SH-SY5Y (cell line): ENCODE measurements at regions not wholly inside any gene's neighbourhood (a gene's known extent, or its start where the extent isn't known, plus 50 kb on each side); places are given as distances from the start of the nearest gene placed in this dataset.

Experiments
- GATA2 ChIP-seq: IDR thresholded peaks from 2 replicates; pipeline ENCODE4 v1.6.1; 2011; ENCODE audit warnings: mild to moderate bottlenecking, low read depth, low read length
- GATA3 ChIP-seq: IDR thresholded peaks from 2 replicates; pipeline ENCODE4 v1.6.1; 2011; ENCODE audit warnings: low read depth, mild to moderate bottlenecking, low read length, moderate library complexity

GRCh38 chr6:133170602-133171001, 70.6 kb upstream of the EYA4 start:
- TF ChIP-seq GATA3 (no peak), GATA2 (no peak)

GRCh38 chr6:133171989-133172604, 69.1 kb upstream of the EYA4 start:
- TF ChIP-seq GATA3 (no peak), GATA2 (no peak)

- TF ChIP-seq GATA3, result no peak
- no peak for TF ChIP-seq GATA2
Observed at GRCh38 chr6:133173276-133173675, 67.9 kb upstream of the EYA4 start.

- TF ChIP-seq GATA2 (no peak), GATA3 (no peak)
Observed at GRCh38 chr6:133179481-133179880, 61.7 kb upstream of the EYA4 start.

GRCh38 chr6:133183691-133184090, 57.5 kb upstream of the EYA4 start:
- TF ChIP-seq GATA3 (no peak), GATA2 (no peak)

- TF ChIP-seq GATA3 (no peak), GATA2 (no peak)
Observed at GRCh38 chr6:133184798-133185372, 56.3 kb upstream of the EYA4 start.

- no peak for TF ChIP-seq GATA2
- TF ChIP-seq GATA3, result no peak
Observed at GRCh38 chr6:133185731-133186130, 55.4 kb upstream of the EYA4 start.

- TF ChIP-seq GATA2 (peak; percentile 41; the same call in 1 of the 2 replicates), GATA3 (peak; percentile 60)
Observed at GRCh38 chr6:133187114-133187513, 54.0 kb upstream of the EYA4 start.

- no peak for TF ChIP-seq GATA3
- TF ChIP-seq GATA2, result no peak
Observed at GRCh38 chr6:133187657-133188453, 53.3 kb upstream of the EYA4 start.

GRCh38 chr6:133190912-133191311, 50.2 kb upstream of the EYA4 start:
- TF ChIP-seq GATA2 (no peak), GATA3 (no peak)

GRCh38 chr6:133191323-133191722, 49.8 kb upstream of the EYA4 start:
- TF ChIP-seq GATA2, result no peak
- TF ChIP-seq GATA3, result no peak
